Hepatocyte (in vitro differentiated cells): ENCODE measurements at regions not wholly inside any gene's neighbourhood (a gene's known extent, or its start where the extent isn't known, plus 50 kb on each side); places are given as distances from the start of the nearest gene placed in this dataset.

Experiments
- EZH2 ChIP-seq: fragments of 200-600 bp; sonication (generic); IDR thresholded peaks from 2 replicates; pipeline ENCODE4 v1.6.1; 2016; ENCODE audit warnings: antibody characterized with exemption, mild to moderate bottlenecking, borderline replicate concordance
- TF ChIP-seq, protein P1 (sequence below): fragments of 200-600 bp; sonication (generic); IDR thresholded peaks from 2 replicates; pipeline ENCODE4 v1.5.1; 2016; ENCODE audit warnings: antibody characterized with exemption, mild to moderate bottlenecking; ENCODE audit not compliant: poor library complexity

DNA sequence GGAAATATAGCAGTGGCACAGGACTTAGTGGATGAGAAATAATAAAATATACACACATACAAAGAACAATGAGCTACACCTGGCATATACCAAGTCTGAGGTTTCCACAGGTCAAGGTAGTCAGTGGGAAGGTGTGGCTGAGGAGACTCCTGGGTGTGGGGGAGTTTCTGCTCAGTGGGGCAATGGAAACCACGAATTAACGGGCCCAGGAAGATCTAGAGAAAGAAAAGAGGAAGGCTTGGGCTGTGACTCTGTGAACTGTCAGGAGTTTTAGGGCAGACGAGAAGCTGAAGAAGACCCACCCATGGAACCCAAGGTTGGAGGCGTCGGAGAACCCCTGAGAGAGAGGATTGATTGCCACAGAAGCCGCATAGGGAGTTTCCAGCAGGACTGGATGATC lies 196.5 kb downstream of the HERPUD2 start:
- TF ChIP-seq, protein P1, sequence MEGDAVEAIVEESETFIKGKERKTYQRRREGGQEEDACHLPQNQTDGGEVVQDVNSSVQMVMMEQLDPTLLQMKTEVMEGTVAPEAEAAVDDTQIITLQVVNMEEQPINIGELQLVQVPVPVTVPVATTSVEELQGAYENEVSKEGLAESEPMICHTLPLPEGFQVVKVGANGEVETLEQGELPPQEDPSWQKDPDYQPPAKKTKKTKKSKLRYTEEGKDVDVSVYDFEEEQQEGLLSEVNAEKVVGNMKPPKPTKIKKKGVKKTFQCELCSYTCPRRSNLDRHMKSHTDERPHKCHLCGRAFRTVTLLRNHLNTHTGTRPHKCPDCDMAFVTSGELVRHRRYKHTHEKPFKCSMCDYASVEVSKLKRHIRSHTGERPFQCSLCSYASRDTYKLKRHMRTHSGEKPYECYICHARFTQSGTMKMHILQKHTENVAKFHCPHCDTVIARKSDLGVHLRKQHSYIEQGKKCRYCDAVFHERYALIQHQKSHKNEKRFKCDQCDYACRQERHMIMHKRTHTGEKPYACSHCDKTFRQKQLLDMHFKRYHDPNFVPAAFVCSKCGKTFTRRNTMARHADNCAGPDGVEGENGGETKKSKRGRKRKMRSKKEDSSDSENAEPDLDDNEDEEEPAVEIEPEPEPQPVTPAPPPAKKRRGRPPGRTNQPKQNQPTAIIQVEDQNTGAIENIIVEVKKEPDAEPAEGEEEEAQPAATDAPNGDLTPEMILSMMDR: no peak
- TF ChIP-seq EZH2: no peak
